DND-41 (cell line): ENCODE measurements at regions not wholly inside any gene's neighbourhood (a gene's known extent, or its start where the extent isn't known, plus 50 kb on each side); places are given as distances from the start of the nearest gene placed in this dataset.

Experiments
- CTCF ChIP-seq: IDR thresholded peaks from 2 replicates; pipeline ENCODE4 v1.5.1; 2012; ENCODE audit warnings: borderline replicate concordance, low read length, moderate library complexity, mild to moderate bottlenecking; ENCODE audit not compliant: poor library complexity, severe bottlenecking; ENCODE audit errors: extremely low read depth
- EZH2 ChIP-seq: IDR thresholded peaks from 3 replicates; pipeline ENCODE4 v1.6.1; 2012; ENCODE audit warnings: borderline replicate concordance, low read depth, mild to moderate bottlenecking, moderate library complexity, low read length, inconsistent platforms; ENCODE audit not compliant: severe bottlenecking

- no peak for TF ChIP-seq CTCF
- no peak for TF ChIP-seq EZH2
Observed at GRCh38 chr3:180352261-180352660, 249.7 kb upstream of the TTC14 start.
